NCI-H1105 treated with DMSO at 0.1 percent for 48 hours (cell line): ENCODE measurements at regions not wholly inside any gene's neighbourhood (a gene's known extent, or its start where the extent isn't known, plus 50 kb on each side); places are given as distances from the start of the nearest gene placed in this dataset.
A peak's percentile ranks its signal among the peaks of the same experiment; 100 is the strongest.
"Not testable (repeated sequence)": the region's sequence is repeated elsewhere in the genome, so short reads cannot be mapped to it uniquely, and the experiment has no call there.

Source experiments
- DNase-seq: peaks from one replicate; lab custom pipeline; 2025; lab: John Stamatoyannopoulos, UW

DNA sequence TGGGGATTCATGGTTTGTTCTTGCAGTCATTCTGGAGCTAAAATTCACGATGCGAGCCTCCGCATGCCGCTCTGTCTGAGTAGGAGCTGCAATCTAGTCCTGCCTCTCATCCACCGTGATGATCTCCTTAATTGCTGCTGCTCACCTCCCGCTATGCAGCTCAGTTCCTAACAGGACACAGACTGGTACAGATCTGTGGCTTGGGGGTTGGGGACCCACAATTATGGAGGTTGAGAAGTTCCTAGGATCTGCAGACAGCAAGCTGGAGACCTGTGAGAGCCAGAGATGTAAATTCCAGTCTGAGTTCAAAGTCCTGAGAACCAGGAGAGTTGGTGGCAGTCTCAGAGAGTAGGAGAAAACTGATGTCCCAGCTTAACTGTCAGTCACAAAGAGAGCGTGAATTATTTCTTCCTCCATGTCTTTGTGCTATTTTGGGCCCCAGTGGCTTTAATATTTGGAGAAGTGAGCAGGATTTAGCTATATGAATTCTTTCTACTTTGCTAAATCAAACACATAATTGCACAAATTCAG lies 378.7 kb upstream of the MAN1A1 start:
- DNase-seq = no peak

DNA sequence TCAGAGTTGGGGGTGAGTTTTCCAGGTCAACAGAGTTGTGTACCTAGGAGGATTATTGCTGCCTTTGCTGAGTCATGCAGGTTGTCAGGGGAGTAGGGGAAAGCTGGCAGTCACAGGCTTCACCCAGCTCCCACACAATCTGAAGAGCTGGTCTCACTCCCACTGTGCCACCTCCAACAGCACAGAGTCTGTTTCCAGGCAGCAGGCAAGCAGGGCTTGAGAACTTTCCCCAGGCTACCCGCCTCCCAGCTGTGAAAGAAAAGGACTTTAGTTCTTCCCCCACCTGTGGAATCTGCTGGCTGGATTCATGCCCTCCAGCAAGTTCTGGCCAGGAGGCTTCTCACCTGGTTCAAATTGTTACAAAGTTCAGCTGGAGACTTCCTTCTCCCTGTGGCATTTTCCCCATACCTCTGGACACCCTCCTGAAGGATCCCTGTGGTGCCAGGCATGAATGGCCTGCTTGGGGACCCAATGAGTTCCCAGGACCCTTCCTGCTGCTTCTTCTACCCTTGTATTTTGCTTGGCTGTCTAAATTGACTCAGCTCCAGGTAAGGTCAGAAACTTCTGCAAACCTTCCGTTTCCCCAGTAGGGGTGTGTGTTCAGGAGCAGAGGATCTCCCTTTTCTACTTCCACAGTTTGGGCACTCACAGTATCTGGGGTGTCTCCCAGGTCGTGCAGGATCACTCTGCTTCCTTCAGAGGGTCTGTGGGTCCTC lies 378.1 kb upstream of the MAN1A1 start:
- DNase-seq = no peak

DNA sequence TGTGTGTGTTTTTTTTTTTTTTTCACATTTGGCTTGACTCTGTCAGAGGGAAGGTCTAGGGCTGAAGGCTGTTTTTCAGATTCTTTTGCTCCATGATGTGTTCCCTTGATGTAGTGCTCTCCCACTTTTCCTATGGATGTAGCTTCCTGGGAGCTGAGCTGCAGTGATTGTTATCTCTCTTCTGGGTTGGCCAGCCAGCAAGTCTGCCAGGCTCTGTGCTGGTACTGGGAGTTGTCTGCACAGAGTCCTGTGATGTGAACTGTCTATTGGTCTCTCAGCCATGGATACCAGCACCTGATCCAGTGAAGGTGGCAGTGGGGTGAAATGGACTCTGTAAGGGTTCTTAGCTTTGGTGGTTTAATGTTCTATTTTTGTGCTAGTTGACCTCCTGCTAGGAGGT lies 377.4 kb upstream of the MAN1A1 start:
- DNase-seq = not testable (repeated sequence)

DNA sequence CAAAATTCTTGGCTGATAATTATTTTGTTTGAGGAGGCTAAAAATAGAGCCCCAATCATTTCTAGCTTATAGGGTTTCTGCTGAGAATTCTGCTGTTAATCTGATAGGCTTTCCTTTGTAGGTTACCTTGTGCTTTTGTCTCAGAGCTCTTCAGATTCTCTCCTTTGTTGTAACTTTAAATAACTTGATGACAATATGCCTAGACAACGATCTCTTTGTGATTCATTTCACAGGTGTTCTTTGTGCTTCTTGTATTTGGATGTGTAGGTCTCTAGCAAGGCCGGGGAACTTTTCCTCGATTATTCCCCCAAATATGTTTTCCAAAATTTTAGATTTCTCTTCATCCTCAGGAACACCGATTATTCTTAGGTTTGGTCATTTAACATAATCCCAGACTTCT lies 376.5 kb upstream of the MAN1A1 start:
- no peak for DNase-seq

DNA sequence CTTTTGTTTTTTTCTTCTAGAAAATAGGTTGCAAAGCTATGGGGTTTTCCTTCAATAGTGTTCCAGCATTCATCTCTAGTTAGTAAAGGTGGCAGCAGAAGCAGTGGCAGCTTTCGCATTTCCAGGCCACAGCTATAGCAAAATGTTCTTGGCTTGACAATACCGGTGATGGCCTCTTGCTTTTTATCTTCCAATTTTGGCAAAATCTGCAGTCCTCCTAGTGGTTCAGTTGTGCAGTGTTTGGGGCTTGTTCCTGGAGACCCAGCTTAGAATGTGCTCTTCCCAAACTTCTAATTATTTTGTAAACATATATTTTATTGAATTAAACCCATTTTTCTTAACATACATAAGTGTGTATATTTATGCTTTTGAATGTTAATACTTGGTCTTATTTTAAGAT lies 370.6 kb upstream of the MAN1A1 start:
- no peak for DNase-seq

GRCh38 chr6:119717942-119718341 lies 368.4 kb upstream of the MAN1A1 start:
- no peak for DNase-seq

DNA sequence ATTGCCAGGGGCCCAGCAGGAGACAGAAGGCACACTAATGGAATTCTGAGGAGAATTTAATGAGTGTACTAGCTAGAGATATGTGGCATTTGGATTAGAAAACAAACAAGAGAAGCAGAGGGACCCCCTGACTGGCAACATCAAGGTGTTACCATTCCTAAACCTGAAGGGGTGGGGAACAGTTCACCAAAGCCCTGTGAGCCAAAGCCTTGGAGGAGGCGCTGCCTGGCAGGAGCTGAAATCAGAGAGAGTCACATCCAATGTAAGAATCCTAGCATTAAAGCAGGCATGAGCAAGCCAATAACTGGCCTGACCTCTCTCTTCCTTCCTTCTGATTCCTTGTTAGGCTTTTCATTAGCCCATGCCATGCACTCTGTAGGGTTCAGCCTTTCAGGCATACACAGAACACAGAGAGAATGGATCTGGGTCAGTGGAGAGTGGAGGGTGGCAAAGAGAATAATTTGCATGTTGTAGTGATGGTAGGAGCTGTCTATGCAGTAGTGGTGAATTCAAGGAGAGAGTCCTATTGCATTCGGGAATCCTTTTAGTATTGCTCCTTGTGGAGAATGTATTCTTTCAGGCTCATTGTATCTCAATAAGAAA lies 367.2 kb upstream of the MAN1A1 start:
- DNase-seq = no peak

DNA sequence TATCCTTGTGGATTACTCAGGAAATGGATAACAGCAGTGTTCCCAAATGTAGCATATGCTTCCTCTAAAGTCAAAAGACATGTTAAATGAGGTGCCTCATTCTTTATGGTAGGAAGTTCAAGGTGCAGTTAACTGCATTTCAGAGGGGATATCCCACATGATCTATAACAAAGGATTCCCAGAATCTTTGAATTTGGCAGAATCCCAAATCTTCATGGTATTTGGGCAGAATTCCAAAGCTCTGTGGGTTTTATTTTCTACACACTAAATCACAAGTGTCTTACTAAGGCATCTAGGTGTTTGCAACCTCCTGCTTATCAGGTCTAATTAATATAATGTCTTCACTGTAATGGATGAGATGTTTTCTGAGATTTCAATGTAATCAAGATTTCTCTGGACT lies 364.3 kb upstream of the MAN1A1 start:
- DNase-seq = peak; percentile 8

GRCh38 chr6:119686644-119687043 lies 337.1 kb upstream of the MAN1A1 start:
- no peak for DNase-seq

- no peak for DNase-seq
Observed at GRCh38 chr6:119686240-119686639, 336.7 kb upstream of the MAN1A1 start.

DNA sequence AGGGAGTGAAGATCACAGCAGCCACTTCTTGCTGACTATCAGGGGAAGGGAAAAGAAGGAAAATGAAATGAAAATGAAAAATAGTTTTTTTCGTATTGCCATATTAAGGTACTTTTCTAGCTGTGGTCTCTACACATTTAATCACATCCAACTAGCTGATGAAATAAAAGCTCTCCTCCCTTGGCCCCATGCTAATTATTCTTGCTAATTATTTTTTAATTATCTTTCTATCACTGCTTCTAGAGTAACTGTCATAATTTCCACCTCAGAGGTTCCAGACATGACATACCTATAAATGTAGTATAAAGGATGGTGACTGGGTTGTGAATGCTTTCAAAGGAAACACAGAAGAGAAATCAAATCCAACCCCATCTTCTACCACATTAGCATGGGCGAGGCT lies 334.1 kb upstream of the MAN1A1 start:
- no peak for DNase-seq

DNA sequence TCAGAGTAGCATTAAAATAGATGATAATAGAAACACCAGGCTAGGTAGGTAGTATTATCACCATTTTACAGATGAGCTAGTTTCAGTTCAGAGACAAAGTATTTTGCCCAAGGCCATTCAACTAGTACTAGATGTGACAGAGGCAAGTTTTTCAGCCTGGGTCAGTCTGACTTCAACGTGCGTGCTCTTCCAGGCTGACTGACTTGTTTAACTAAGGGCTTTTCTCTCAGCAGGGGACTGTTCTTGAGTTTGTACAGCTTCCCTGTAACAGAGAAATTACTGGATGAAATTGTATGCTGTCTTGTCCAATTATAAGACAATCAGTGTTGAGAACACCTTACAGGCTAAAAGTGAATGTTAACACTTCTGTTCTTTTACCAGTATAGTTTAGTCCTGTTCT lies 333.5 kb upstream of the MAN1A1 start:
- DNase-seq = no peak

- no peak for DNase-seq
Observed at GRCh38 chr6:119678961-119679360, 329.4 kb upstream of the MAN1A1 start.

DNA sequence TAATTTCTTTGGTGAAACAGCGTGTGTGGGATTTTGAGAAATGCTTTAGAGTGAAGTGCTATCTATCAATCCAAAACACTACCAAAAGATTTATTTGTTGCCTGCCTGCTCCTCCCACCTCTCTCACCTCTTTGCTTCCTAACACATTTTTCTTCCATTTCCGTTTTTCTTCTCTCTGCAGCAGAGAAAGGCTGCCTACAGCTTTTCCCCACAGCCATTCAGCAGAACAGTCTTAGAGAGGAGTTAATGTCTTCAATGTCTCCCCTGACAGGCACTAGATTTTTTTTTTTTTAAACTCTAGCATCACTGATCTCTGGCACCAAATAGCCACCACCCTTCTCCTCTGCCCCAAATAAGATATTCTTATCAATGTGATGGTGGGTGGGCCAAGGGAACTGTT lies 327.8 kb upstream of the MAN1A1 start:
- DNase-seq = no peak

- no peak for DNase-seq
Observed at GRCh38 chr6:119676961-119677360, 327.4 kb upstream of the MAN1A1 start.

- DNase-seq = no peak
Observed at GRCh38 chr6:119676230-119676629, 326.7 kb upstream of the MAN1A1 start.

DNA sequence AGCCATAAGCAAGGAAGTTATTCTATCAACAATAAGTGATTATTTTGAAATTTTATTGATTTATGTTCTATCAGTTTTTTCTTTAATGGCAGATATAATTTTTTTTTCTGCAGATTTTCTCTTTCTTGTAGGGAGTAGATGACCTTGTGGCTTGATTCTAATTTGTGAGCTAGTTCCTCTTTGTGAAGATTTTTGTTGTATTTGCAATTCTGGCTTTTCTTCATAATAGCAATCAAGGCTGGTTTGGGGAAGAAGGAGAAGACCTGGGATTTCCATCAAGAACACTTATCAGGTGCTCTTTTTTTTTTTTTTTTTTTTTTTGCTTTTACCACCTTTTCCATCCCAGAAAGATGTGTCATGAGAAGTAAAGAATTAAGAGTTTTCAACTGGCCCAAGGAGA lies 324.2 kb upstream of the MAN1A1 start:
- DNase-seq = no peak

DNA sequence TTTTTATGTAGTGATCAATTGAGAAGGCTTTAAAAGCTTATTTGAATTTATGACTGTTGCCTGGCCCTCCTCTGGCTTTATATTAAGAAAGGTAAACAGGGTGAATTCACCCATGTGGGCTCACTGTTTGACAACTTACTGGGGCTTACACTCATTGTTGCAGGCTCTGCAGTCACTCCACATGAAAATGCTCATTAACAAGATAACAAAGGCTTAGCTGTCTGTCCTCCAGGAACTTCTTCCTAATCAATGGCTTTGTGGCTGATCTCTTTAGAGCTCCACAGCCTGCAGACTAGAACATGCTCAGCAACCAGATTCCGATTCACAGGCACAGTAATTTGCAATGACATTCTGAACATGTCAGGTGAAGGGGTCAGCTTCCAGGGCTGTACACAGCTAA lies 323.2 kb upstream of the MAN1A1 start:
- DNase-seq = no peak

GRCh38 chr6:119671105-119671504 lies 321.5 kb upstream of the MAN1A1 start:
- no peak for DNase-seq

GRCh38 chr6:119669221-119669620 lies 319.7 kb upstream of the MAN1A1 start:
- DNase-seq = no peak

DNA sequence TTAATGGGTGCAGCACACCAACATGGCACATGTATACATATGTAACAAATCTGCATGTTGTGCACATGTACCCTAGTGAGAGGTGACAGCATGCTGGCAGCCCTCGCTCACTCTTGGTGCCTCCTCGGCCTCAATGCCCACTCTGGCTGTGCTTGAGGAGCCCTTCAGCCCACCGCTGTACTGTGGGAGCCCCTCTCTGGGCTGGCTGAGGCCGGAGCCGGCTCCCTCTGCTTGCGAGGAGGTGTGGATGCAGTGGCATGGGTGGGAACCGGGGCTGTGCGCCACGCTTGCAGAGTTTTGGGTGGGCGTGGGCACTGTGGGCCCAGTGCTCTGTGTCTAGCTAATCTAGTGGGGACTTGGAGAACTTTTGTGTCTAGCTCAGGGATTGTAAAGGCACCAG lies 315.9 kb upstream of the MAN1A1 start:
- DNase-seq = not testable (repeated sequence)

- DNase-seq = no peak
Observed at GRCh38 chr6:119661628-119662027, 312.1 kb upstream of the MAN1A1 start.

GRCh38 chr6:119661078-119661477 lies 311.5 kb upstream of the MAN1A1 start:
- no peak for DNase-seq

GRCh38 chr6:119658917-119659316 lies 309.4 kb upstream of the MAN1A1 start:
- no peak for DNase-seq
